Mammary epithelial cell (primary cell): ENCODE measurements at regions not wholly inside any gene's neighbourhood (a gene's known extent, or its start where the extent isn't known, plus 50 kb on each side); places are given as distances from the start of the nearest gene placed in this dataset.

Experiments
- CTCF ChIP-seq, 2 donors: IDR thresholded peaks in 1 of 2; conservative IDR thresholded peaks in 1 of 2; 2 replicates each; pipeline ENCODE4 v1.5.1; 2011 to 2012; ENCODE audit warnings: inconsistent platforms in 2 of 2, low read length in 2 of 2, mild to moderate bottlenecking in 2 of 2, control low read depth in 1 of 2, low read depth in 1 of 2; ENCODE audit not compliant: insufficient read depth in 1 of 2; ENCODE audit errors: extremely low read depth in 1 of 2
- EZH2 ChIP-seq: IDR thresholded peaks from 2 replicates; pipeline ENCODE4 v1.6.1; 2012; ENCODE audit warnings: low read length, inconsistent platforms, borderline replicate concordance

- no peak for TF ChIP-seq EZH2
- no peak for TF ChIP-seq CTCF (conservative IDR thresholded peaks at IDR 0.05 in 1 of 2, IDR thresholded peaks at IDR 0.05 in 1 of 2; ENCODE audit: extremely low read depth in 1 of 2, insufficient read depth in 1 of 2, low read depth in 1 of 2, low read length in 2 of 2)
Measured at GRCh38 chr2:117712684-117713083, 101.8 kb upstream of the DDX18 start.
